ENCODE measurements at regions not wholly inside any gene's neighbourhood (a gene's known extent, or its start where the extent isn't known, plus 50 kb on each side); places are given as distances from the start of the nearest gene placed in this dataset.

GRCh38 chr1:58392083-58392482 lies 154.4 kb downstream of the OMA1 start:
- Histone ChIP-seq H3K27ac (no peak overlapping the region), H3K27me3 (ENCODE audit: insufficient read depth, low read depth, severe bottlenecking) (no peaks in the 10 kb centered on the region), H3K9me3 (ENCODE audit: severe bottlenecking) (no peaks in the 10 kb centered on the region), H3K36me3 (no peaks in the 10 kb centered on the region), H3K4me3 (ENCODE audit: low read depth, low read length) (no peak overlapping the region)
- no peak for TF ChIP-seq CTCF (IDR thresholded peaks at IDR 0.05; ENCODE audit: low read depth, low read length)
- no peak for DNase-seq

GRCh38 chr1:58391514-58391913 lies 155.0 kb downstream of the OMA1 start:
- Histone ChIP-seq H3K36me3 (no peaks in the 10 kb centered on the region), H3K4me3 (ENCODE audit: low read depth, low read length) (no peak overlapping the region), H3K27ac (no peak overlapping the region), H3K9me3 (ENCODE audit: severe bottlenecking) (no peaks in the 10 kb centered on the region), H3K27me3 (ENCODE audit: insufficient read depth, low read depth, severe bottlenecking) (no peaks in the 10 kb centered on the region)
- no peak for TF ChIP-seq CTCF (IDR thresholded peaks at IDR 0.05; ENCODE audit: low read depth, low read length)
- DNase-seq: no peak

GRCh38 chr1:58391056-58391455 lies 155.5 kb downstream of the OMA1 start:
- Histone ChIP-seq H3K27me3 (ENCODE audit: insufficient read depth, low read depth, severe bottlenecking) (no peaks in the 10 kb centered on the region), H3K27ac (no peak overlapping the region), H3K4me3 (ENCODE audit: low read depth, low read length) (no peak overlapping the region), H3K9me3 (ENCODE audit: severe bottlenecking) (no peaks in the 10 kb centered on the region), H3K36me3 (no peaks in the 10 kb centered on the region)
- no peak for TF ChIP-seq CTCF (IDR thresholded peaks at IDR 0.05; ENCODE audit: low read depth, low read length)
- no peak for DNase-seq

GRCh38 chr1:58390091-58390490 lies 156.4 kb downstream of the OMA1 start:
- Histone ChIP-seq H3K9me3 (ENCODE audit: severe bottlenecking) (no peaks in the 10 kb centered on the region), H3K36me3 (no peaks in the 10 kb centered on the region), H3K27ac (no peak overlapping the region), H3K4me3 (ENCODE audit: low read depth, low read length) (no peak overlapping the region), H3K27me3 (ENCODE audit: insufficient read depth, low read depth, severe bottlenecking) (no peaks in the 10 kb centered on the region)
- no peak for DNase-seq
- no peak for TF ChIP-seq CTCF (IDR thresholded peaks at IDR 0.05; ENCODE audit: low read depth, low read length)

GRCh38 chr1:58380345-58380744 lies 166.2 kb downstream of the OMA1 start:
- no peak for DNase-seq
- Histone ChIP-seq H3K27me3 (ENCODE audit: insufficient read depth, low read depth, severe bottlenecking) (no peaks in the 10 kb centered on the region), H3K9me3 (ENCODE audit: severe bottlenecking) (no peaks in the 10 kb centered on the region), H3K36me3 (no peaks in the 10 kb centered on the region), H3K4me3 (ENCODE audit: low read depth, low read length) (no peak overlapping the region), H3K27ac (no peak overlapping the region)
- no peak for TF ChIP-seq CTCF (IDR thresholded peaks at IDR 0.05; ENCODE audit: low read depth, low read length)

GRCh38 chr1:58367217-58367616 lies 179.3 kb downstream of the OMA1 start:
- Histone ChIP-seq H3K36me3 (no peaks in the 10 kb centered on the region), H3K9me3 (ENCODE audit: severe bottlenecking) (peaks cover 6% of the 10 kb centered on the region), H3K4me3 (ENCODE audit: low read depth, low read length) (no peak overlapping the region), H3K27me3 (ENCODE audit: insufficient read depth, low read depth, severe bottlenecking) (no peaks in the 10 kb centered on the region), H3K27ac (no peak overlapping the region)
- TF ChIP-seq CTCF (IDR thresholded peaks at IDR 0.05; ENCODE audit: low read depth, low read length): no peak
- DNase-seq: no peak
